HG03175 (cell line): ENCODE measurements at regions not wholly inside any gene's neighbourhood (a gene's known extent, or its start where the extent isn't known, plus 50 kb on each side); places are given as distances from the start of the nearest gene placed in this dataset.
A peak's percentile ranks its signal among the peaks of the same experiment; 100 is the strongest.

ENCODE experiments used
- ATAC-seq: cut with Tn5 transposase; IDR thresholded peaks from one replicate; pipeline ENCODE4 v1.9.1; 2021; ENCODE audit warnings: mild to moderate bottlenecking, moderate library complexity; ENCODE audit not compliant: unreplicated experiment

DNA sequence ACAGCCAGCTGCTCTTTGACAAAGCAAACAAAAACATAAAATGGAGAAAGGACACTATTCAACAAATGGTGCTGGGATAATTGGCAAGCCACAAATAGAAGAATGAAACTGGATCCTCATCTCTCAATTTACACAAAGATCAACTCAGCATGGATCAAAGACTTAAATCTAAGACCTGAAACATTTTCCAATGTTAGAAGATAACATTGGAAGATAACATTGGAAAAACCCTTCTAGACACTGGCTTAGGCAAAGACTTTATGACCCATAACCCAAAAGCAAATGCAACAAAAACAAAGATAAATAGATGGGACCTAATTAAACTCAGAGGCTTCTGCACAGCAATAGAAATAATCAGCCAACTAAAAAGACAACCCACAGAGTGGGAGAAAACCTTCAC is 425.7 kb upstream of the SEMA3D start:
- ATAC-seq, result no peak

DNA sequence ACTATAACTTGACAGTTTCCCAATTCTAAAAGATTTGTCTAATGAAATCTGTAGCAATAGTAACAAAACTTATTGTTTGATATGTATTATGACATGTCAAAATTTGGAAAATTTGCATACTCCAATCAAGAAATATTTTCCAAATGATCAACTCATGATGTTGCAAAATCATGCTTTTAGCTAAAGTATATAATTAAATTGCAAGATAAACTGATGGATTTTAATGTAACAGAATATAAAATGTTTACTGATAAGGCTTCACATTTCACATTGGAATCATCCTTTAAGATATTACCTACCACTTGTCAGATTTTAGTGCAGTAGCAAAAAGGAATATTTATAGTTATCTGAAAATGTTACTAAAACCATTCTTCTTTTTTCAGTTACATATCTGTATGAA is 421.9 kb upstream of the SEMA3D start:
- ATAC-seq, result no peak

DNA sequence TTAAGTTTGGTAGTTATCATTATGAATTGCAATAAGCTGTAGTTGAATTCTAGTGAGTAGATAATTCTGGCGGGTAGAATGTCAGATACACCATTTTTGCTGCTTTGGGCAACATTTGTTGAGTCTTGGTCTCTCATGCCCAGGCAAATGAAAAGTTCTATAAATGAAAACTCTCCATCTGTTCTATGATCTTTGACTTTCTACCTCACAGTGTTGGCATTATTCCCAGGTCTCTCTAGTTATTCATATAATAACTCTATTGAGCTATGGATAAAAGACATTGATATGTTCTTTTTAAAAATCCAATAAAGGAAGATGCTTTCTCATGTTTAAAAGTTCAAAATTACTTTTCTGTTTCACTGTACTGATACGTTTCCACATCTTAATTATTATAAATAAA is 415.3 kb upstream of the SEMA3D start:
- no peak for ATAC-seq

DNA sequence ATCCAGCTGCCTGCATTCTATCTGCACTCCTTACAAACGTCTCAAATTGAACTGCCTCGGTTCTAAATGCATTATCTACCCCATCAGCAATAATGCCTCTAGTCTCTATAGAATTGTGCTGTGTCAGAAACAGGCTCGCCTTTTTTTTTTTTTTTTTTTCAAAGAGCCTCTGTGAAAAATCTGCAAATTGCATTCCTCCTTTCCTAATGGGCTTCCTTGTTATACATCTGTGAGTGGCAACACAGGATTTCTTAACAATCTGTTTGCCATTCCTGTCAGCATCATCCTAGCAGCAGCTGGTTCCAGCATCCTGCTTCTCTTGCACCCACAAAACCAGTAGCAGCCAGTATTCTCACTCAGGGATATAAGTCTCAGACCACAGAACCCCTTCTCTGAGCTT is 413.5 kb upstream of the SEMA3D start:
- no peak for ATAC-seq

DNA sequence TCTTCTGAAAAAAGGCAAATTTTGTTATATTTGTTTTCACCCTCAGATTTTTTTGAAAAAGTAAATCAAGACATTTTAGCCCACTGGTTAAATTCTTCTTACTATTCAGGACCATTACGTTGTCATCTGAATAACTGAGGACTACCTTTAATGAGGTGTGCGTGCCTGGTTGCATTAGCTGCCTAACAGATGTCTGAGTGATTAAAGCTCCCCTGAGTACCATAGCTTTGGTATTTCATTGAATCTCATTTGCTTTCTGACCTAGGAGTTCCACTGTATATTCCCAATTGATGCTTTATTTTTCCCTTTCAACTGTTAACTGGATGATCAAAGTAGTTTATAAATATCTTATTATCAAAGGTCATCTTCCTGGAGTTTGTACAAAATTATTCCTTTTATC is 410.0 kb upstream of the SEMA3D start:
- no peak for ATAC-seq

DNA sequence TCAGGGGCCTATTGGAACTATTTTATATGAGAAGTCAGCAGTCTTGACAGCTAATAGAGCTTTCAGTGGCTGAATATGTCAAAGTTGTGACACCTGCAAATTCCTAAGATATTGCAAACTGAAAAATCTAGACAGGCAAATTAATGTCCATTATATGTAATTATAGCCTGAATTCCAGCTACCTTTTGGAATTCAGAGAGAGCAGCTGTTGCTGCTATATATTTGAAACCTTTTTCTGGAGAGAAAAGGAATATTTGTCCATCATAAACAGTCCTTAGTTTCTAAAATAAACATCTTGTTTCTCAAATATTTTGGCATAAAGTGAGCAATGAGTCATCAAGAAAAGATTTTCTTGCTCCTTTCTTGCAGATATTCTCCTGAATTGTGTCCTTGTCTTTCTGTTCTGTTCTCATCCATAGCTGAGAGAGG is 408.9 kb upstream of the SEMA3D start:
- ATAC-seq, result no peak

DNA sequence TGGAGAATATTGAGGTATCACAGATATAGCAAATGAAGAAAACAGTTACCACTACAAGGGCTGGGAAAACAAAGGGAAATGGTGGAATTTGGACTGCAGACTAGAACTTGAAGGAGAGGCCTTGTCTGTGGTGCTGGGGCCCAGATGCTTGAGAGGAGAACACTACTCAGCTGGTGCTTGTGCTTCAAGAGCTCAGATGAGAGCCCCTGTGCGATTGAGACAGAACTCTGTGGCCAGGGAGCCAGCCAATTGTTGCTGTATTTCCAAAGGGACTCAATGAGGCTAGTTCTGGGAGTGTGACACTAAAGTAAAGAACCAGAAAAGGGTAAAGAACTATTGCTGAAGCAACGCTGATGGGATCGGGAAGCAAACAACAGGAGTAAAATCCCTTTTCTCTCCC is 406.5 kb upstream of the SEMA3D start:
- no peak for ATAC-seq

DNA sequence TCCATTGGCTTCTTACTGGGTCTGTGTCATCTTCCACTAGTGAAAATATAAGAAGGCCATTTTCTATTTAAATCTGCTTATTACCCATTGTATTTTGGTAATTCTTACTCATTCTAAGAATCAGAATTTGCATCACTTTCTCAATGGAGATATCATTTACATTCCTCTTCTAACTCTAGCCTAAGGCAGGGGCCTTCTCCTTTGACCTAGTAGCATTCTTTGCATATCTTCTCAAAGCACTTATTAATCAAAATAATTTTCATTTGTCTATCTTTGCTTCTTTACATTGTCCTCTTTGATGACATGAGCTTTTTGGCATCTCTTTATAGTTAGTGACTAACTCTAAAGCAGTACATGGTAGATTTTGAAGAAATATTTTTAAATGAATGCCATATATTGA is 400.9 kb upstream of the SEMA3D start:
- no peak for ATAC-seq

DNA sequence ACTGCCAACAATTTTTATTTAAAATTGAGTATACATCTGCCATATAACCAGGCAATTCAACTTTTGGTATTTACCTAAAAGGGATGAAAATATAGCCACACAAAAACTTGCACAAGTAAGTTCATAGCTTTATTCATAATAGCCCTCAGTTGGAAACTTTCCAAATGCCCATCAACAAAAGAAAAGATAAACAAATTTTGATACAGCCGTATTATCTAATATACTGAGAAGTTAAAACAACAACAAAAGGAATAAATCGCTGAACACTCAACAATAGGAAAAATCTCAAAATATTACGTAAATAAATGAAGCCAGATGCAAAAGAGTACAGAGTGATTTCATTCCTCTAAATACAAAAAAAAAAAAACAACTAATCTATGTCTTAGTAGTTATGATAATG is 399.2 kb upstream of the SEMA3D start:
- ATAC-seq, result no peak

DNA sequence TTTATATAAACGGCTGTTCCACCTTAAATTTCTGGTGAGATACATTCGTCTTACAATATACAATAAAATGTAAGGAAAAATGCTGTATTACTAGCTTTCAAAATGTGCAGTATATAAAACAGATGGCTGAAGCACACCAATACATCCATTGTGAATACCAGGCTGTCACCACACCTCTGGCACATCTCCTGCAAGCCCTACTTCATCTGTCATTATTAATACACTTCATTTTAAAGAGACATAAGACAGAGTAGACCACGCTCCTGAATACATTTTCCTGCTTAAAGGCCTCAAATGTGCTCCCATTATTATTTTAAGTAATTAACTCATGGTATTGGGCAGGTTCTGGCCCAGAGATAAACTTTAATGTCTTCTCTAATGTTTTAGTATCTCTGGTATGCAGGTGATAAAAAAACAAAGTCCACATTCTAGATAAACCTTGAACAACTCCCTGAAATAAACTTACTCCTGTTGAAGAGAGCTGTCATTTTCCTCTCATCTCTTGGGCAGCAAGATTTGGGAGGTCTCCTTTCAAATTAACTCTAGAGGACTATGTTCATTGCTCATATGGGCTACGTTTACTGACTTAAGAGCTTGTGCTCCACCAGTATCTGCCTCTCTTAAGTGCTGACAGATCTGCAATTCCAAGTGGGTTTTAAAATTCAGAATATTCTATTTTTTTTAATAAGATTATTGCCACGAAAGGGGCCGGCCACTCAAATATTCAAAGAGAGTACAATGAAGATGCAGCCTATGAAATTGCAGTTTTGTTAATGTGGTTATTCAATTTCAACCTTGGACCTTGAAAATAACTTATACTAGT is 396.5 kb upstream of the SEMA3D start:
- ATAC-seq, result no peak

DNA sequence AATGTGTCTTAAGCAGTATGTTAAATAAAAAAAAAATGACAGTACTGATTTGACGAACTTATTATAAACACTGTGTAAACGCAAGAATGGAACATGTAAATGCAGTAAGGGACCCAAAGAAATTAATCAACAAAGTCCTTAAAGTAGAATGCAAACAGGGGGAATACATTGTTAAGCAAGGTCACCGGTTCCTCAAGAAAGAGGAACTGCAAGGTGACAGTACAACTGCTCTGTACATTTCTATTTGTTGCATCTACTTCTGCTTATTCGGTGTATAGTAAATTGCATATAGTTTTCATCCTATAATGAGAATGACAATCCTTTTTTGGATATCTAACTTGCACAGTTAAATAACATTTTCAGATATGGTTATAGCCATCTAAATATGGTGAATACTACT is 387.0 kb upstream of the SEMA3D start:
- ATAC-seq, result no peak

DNA sequence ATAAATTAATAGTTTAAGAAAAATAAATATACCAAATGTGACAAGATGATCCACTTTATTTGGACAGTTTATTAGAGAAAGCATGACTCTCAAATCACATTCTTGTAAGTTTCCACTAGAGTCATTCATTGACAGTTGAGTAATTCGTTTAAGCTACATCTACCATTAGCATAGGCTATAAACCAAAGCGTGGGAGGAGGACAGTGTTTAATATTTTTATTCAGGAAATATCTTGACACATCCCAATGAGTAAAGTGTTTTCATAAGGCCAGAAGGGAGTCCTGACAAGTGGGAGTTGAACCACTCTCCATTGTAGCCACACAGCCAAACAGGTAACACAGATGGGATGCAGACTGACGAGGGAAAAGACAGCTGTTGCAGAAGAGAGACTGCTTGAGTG is 386.5 kb upstream of the SEMA3D start:
- ATAC-seq, result no peak

DNA sequence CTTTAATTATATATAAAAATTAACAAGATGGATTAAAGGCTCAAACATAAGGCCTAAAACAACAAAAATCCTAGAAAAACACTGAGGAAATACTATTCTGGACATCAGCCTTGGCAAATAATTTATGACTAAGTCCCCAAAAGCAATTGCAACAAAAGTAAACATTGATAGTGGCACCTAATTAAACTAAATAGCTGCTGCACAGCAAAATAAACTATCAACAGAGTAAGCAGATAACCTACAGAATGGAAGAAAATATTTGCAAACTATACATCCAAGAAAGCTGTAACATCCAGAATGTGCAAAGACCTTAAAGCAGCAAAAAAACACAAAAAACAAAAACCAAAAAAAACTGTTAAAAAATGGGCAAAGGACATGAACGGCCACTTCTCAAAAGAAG is 384.0 kb upstream of the SEMA3D start:
- ATAC-seq, result no peak

DNA sequence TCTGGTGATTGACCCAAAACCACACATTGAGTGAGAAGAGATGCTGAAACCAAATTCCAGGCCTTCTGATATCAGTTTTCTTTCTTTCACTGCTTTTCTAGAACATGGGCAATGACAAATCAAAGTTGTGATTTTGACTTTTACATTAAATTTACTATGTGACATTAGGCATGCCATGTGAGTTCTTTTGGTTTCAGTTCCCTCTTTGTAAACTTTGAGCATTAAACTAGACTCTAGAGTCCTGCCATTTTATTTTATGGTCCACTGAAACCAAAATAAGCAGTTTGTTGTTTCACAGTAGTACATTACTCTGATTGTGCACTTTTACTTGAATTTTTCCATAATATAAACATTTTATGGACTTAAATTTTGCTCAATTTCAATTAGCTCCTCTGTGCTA is 381.1 kb upstream of the SEMA3D start:
- ATAC-seq, result no peak

DNA sequence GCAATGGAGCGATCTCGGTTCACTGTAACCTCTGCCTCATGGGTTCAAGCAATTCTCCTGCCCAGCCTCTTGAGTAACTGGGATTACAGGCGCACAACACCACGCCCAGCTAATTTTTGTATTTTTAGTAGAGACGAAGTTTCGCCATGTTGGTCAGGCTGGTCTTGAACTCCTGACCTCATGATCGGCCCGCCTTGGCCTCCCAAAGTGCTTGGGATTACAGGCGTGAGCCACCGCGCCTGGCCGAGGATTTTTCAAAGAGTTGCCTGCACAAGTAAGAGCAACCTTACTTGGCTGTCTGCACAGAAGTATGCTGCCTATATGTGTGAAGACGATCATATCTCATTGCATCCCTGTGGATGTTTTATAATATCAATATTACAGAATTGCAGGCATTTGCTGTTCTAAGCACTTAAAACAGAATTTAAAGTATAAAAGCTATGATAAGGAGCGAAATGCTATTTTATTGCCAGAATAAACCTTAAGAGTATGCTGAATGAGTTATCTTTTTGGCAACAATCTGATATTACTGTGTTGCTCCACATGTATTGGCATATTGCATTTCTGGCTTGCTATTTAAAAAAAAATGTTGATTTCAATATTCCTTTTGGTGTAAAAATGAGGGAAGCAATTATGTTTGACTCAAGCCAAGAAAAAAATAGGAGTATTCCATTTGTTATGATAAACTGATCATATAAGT is 379.4 kb upstream of the SEMA3D start:
- no peak for ATAC-seq

DNA sequence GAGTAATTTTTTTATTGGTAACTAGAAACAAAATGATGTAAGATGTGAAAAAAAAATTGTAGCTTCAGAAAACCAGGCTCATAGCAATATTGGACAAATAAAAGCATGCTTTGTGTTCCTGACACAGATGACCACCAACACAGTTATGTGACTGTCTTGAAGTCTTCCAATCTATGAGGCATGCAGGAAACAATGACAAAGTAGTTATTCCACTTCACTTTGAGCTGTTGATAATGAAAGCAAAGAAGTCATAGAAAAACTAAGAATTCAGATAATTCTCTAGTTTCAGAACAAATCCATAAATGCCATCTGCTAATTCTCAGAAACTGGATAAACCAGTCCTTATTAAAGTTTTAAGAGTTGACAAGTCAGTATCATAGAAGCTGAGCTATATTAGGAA is 378.4 kb upstream of the SEMA3D start:
- no peak for ATAC-seq

DNA sequence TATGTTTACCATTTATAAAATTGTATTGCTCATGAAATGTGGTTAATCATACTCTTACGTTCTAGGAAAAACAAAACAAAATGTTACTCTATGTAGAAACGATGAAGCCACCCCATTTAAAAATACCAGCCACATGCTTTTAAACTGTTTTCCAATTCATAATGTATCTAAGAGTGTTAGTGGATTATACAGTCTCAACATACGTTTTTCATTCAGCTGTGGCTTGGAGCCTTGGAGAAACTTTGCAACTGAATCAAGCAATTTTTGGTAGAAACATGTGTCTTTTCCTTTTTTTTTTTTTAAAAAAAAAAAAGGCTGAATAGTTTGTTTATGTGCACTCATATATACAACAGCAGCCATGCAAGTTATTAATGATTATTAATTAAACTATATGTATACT is 378.0 kb upstream of the SEMA3D start:
- ATAC-seq, result no peak

DNA sequence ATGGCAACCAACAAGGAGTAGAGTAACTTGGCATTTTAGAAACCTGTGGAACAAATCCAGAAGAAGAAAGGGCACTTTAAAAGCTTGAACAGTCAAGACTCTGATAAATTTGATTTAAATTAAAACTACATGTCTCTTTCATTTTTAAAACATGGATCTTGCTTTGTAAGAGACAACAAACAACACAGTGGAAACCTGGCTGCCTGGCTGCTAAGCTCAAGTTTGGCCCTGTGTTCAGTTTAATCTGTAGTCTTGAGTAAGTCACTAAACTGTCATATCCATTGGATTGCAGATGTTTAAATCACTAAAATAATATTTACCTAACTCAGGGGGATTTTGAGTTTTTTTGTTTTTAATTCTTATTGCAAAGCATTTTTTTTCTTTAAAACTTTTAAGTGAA is 374.9 kb upstream of the SEMA3D start:
- ATAC-seq, result no peak

DNA sequence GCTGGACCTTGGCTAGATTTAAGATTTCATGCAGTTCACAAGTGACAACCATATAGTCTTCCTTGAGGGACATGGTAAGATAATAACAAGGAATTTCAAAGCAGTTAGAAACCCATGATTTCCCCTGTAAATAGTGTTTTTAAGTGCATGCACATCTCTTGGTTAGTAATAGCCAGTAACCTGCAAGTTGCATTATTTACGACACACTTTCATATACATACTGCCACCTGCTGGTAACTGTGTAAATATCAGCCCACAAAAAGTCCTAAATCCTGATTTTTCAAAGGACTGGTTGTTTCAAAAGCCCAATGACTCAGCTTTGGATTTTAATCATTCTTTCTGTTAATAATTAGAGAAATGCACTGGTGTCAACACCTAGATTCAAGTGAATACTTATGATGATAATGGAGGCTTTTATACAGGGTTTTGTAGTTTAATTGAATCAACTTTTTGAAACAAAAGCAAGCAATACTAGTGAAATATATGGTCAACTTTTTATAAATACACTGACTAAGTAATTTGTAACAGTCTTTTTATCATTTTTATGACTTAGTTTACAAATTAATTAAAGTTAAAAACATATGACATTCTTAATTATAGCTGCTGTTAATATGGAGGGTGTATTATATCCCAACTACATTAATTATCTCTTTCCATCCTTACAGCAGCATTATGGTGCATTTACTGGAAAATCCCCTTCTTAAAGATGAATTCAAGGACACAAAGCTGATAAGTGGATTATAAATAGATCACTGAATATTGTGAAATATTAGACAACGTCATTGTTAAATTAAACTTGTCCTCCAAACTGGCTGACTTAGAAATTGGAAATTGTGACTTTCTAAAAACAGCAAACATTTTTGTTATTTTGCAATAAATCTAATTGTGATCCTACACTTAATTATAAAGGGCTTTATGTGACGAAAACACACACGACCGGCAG is 367.7 kb upstream of the SEMA3D start:
- peak; percentile 81 for ATAC-seq

DNA sequence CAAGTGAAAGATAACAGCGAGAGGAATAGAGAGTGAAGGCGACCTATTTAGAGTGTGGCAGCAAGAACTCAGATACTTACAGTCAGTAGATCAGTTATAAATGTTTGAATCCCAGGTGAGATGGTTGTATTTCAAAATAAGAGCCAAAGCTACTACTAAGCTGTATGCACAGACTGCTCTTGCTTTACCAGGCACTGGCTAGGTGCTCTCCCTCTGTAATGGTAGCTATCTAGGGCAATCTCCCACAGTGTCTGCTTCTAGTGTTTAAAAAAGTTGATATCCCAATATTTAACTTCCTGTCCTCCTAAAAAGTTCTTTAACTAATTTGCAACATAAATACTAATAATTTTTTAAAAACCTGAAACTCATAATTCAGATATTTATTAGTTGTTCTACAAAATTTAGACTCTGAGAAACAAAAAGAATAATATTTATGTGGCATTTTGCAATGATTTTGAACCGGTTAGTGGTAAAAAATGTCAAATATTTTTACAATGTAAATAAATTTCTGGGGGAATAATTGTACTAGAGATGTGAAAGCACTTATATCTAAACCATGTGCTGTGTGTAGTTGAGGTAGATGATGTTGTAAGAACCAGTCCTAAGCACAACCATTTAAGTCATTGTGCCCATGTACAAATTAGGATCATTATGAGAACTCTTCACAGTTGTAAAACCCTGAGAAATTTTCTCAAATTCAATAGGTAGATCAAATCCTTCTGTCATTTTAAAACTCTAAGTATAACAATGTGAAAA is 349.3 kb upstream of the SEMA3D start:
- no peak for ATAC-seq

DNA sequence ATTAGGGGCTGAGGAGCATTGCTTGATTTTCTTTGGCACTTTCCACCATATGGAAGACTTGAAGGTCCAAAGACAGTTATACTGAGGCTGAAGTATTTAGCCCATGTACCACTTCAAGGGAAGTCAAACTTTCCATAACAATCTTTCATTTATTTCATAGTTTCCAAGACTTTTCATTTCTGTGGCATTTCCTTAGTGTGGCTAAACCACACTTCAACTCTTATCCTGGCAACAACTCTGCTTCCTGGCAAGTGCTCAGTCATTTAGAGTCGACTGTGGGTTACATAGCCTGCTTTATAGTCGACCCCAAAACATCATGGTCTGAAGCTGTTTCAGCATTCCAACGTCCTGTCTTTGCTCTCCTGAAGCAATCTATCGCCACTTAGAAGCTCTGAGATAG is 343.0 kb upstream of the SEMA3D start:
- no peak for ATAC-seq
